ENCODE measurements at regions not wholly inside any gene's neighbourhood (a gene's known extent, or its start where the extent isn't known, plus 50 kb on each side); places are given as distances from the start of the nearest gene placed in this dataset.

GRCh38 chr3:168498194-168498593 lies 402.5 kb upstream of the GOLIM4 start:
- TF ChIP-seq CTCF (IDR thresholded peaks at IDR 0.05) (no peak), POLR2A (IDR thresholded peaks at IDR 0.05) (no peak), EP300 (IDR thresholded peaks at IDR 0.05) (no peak)

Data from ovary (tissue), 3 donors.